Right hindlimb (tissue), 1 donor: ENCODE measurements at regions not wholly inside any gene's neighbourhood (a gene's known extent, or its start where the extent isn't known, plus 50 kb on each side); places are given as distances from the start of the nearest gene placed in this dataset.

Experiments
- DNase-seq: peaks from one replicate; pipeline ENCODE4 v3.0.0-alpha.2; 2018

- peak; percentile 30 for DNase-seq
These were observed 908.1 kb upstream of the TMEM132C start for GRCh38 chr12:127358888-127359287.

- DNase-seq = no peak
These were observed 906.4 kb upstream of the TMEM132C start for GRCh38 chr12:127360580-127360979.

GRCh38 chr12:127362121-127362520, 904.8 kb upstream of the TMEM132C start:
- no peak for DNase-seq

DNA sequence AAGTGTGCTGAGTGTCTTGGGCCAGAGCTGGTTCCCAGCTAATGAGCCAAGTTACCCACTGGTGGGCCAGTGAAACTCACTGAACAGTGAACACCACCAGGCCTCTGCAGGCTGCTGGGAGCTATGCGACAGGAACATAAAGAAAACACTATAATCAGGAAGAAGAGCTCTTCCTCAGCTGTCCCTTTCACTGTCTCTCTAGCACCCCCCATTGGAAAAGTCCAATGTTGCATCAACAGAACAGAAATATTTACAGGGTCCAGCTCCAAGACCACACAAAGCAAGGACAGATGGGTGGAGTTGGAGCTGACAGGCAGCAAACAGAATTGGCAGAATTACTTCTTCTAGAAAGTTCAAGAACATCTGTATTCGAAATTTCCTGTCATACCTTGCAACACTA, 903.6 kb upstream of the TMEM132C start:
- no peak for DNase-seq

DNA sequence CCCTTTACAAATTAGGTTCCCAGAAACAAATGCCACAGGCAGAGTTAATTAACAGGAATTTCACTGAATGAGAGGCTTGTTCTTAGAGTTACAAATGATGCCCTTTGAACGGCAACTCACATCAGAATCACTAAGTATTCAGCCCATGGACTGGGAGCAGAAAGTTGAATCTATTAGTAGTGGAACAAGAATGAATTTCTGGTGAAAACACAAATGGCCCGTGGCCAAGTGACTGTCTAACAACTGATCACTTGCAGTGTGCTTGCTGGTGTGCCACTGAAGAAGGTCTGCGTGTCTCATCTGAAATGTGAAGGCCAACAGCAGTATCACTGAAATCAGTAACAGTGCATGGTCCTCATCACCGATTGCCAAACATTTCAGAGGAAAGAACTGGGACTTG, 893.4 kb upstream of the TMEM132C start:
- no peak for DNase-seq

- no peak for DNase-seq
These were observed 892.5 kb upstream of the TMEM132C start for GRCh38 chr12:127374447-127374846.

- DNase-seq = peak; percentile 49
These were observed 885.8 kb upstream of the TMEM132C start for GRCh38 chr12:127381043-127381668.

DNA sequence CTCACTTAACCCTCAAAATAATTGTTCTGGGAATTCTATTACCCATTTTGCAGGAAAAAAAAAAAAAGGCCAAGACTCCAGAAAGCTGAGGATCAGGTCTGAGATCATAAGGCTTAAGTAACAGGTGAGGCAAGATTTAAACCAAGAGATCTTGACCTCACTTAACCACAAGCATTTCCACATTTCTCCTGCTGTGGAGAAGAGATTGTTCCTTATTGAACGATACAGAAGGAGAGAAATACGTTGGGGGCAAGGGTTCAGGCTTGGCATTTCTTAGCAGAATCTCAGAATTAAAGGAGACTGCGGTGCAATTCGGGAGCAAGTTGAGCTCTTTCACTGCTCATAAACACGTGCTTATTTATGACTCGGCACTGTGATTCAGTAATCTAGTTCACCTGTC, 885.3 kb upstream of the TMEM132C start:
- DNase-seq = no peak

GRCh38 chr12:127383281-127383680, 883.7 kb upstream of the TMEM132C start:
- DNase-seq = no peak

- DNase-seq = no peak
These were observed 880.2 kb upstream of the TMEM132C start for GRCh38 chr12:127386723-127387122.

DNA sequence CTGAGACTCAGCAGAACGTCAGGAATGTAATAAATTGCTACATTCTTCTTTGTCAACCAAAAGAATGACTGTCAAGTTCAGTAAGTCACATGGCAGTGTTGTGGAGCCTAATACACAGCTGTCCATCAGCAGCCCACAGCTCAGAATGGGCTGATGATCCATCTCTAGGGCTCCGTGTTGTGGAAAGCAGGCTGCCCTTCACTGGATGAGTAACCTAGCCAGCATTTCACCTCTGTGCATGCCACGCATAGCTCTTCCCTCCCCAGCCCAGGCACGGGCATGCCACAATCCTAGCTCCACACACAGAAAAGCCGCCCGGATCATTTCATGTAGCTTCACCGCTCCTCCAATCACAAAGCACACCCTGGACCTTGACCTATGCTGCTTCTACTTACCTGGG, 878.0 kb upstream of the TMEM132C start:
- no peak for DNase-seq

DNA sequence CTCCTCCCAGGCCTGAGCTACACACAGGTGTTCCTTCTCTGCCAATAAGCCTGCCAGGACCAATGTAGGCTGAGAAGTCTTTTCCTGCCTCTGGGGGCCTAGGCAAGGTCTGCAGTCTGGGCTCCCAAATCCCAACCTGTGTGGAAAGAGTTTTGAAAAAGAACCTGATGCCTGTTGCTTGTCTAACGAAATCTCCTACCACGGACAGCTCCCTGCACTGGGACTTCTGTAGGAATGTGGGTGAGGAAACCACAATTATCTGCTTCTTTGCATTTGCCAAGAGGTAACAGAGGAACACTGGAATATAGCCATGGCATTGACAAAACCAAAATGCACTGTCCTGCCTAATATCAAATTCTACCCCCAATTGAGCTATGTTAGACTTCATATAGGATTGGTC, 877.0 kb upstream of the TMEM132C start:
- peak; percentile 53 for DNase-seq

GRCh38 chr12:127393465-127393864, 873.5 kb upstream of the TMEM132C start:
- no peak for DNase-seq

- DNase-seq = no peak
These were observed 873.1 kb upstream of the TMEM132C start for GRCh38 chr12:127393896-127394295.

DNA sequence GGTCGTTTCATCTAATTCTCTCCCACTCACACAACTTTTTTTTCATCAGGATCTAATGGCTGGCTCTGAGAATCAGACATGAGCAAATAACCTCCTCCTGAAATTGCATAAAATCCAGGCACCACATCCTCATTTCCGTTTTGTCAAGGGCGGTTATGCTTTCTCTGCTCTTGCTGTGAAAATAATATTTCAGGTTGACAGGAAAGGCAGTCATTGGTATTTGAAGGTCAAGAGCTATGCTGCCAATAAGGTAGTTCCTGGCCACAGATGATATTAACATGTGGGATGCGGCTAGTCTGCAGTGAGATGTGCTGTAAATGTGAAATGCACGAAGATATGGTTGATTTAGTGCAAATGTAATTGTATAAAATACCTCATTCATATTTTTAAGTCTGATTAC, 870.2 kb upstream of the TMEM132C start:
- DNase-seq = no peak

GRCh38 chr12:127398016-127398710, 868.8 kb upstream of the TMEM132C start:
- DNase-seq = no peak

- no peak for DNase-seq
These were observed 867.5 kb upstream of the TMEM132C start for GRCh38 chr12:127399451-127399850.

- no peak for DNase-seq
These were observed 866.7 kb upstream of the TMEM132C start for GRCh38 chr12:127400221-127400620.

- DNase-seq = no peak
These were observed 866.0 kb upstream of the TMEM132C start for GRCh38 chr12:127401005-127401404.

- DNase-seq = no peak
These were observed 865.4 kb upstream of the TMEM132C start for GRCh38 chr12:127401536-127401935.

DNA sequence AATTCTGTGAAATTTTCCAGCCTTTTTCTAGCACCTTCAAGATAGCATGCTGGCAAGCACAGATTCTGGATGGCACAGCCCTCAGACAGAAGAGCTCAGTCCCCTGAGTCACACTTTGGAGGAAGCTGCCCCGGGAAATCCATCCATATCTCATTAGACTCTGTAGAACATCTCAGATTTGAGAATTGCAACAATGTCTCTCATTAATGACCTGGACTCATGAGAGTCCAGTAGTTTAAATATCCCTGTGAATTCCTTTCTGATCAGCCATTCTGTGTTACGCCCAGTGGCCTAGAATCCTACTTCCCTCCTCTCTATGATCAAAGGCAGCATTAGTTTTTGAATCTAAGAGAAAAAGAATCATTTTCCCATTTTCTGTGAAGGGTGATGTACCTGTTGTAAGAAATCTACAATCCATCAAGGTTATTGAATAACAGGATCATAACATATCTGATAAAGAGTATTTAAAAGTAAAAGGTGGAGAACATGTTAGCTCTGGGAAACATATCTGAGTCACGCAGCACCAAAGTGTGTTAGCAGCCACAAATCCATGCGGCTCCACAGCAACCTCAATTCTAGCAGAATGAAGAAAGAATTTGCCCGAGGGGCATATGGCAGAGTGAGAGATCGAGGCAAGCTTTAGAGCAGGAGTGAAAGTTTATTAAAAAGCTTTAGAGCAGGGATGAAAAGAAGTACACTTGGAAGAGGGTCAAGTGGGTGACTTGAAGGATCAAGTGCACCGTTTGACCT, 855.6 kb upstream of the TMEM132C start:
- DNase-seq = no peak

- DNase-seq = no peak
These were observed 855.0 kb upstream of the TMEM132C start for GRCh38 chr12:127411981-127412380.

GRCh38 chr12:127412866-127413265, 854.1 kb upstream of the TMEM132C start:
- DNase-seq = no peak

- DNase-seq = no peak
These were observed 852.8 kb upstream of the TMEM132C start for GRCh38 chr12:127414186-127414585.
